NCI-H2029 (cell line): ENCODE measurements at regions not wholly inside any gene's neighbourhood (a gene's known extent, or its start where the extent isn't known, plus 50 kb on each side); places are given as distances from the start of the nearest gene placed in this dataset.

ENCODE experiments used
- DNase-seq: peaks from one replicate; lab custom pipeline; 2025; lab: John Stamatoyannopoulos, UW

DNA sequence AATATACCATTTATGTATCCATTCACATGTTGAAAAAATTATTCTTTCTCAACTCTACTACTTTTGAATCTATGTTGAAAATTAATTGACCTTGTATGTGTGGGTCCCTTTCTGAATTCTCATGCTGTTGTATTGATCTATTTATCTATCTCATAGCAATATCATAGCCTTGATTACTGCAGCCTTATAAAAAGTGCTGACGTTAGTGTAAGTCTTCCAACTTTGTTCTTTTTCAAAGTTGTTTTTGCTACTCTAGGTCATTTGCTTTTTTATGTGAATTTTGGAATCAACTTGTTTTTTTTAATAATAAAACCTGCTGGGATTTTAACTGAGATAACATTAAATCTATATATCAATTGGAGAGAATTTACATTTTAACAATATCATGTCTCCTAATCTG lies 52.2 kb upstream of the PAX3 start:
- DNase-seq, result no peak

DNA sequence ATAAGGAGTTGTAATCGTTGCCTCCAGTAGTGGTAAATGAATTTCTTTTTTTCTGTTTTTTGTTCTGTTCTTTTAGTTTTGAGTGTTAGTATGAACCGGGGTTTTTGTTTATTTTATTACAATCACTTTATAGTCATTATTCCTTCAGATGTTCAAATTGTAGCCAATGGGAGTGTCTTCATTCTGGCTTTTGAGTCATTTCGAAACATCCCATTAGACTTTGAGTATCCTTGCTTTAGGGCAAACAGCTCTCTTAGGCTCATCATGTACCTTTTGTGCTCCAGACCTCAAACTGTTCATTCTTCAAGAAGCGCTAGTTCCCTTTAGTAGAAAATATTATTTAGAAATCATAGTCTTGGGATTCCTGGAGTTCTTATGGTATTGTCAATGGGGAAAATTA lies 54.2 kb upstream of the PAX3 start:
- DNase-seq, result no peak

DNA sequence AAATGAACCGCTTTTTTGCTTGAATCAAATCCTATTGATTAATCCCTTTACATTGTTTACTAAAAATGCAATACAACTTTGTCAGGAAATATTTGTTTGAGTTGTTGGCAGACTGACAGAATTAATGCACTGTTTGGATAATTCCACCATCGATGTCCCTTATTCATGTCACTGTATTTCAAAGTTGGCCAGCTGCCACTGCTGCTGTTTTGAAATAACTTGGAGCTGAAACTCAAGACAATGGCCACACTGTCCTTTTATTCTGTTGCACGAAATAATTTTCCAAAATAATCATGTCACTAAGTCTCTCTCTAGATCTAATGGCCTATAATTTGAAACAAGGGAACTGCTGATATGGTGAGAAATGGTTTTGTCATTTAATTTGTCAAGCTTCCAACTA lies 55.2 kb upstream of the PAX3 start:
- no peak for DNase-seq

DNA sequence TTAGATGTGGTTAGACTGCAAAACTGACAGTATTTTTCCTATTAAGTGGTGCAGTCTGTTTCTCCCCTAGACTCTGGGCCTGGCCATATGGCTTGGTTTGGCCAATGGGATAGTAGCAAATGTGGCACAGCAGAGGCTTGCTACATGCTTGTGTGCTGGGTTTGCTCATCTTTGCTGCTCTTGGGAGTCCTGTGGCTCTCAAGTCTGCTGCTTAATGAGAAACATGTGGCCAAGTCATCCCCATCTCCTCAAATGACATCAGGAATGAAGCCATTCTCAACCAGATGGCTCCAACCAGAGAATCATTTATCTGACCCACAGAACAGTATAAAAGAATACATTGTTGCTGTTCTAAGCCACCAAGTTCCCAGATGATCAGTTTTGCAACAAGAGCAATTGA lies 57.1 kb upstream of the PAX3 start:
- DNase-seq, result no peak

DNA sequence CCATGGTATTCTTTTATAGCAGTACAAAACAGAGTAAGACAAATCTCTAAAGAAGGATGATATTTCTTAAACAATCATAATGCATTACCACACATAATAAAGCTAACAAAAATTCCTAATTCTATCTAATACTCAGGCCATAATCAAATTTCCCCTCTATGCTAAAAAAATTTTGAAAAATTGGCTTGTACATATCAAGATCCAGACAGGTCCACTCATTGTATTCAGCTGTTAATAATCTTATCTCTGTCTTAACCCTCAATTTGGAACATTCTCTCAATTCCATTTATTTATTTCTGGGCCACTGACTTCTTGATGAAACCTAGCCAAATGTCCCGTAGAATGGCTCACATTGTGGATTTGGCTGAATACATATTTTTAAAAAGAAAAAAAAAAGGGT lies 59.1 kb upstream of the PAX3 start:
- DNase-seq, result no peak

DNA sequence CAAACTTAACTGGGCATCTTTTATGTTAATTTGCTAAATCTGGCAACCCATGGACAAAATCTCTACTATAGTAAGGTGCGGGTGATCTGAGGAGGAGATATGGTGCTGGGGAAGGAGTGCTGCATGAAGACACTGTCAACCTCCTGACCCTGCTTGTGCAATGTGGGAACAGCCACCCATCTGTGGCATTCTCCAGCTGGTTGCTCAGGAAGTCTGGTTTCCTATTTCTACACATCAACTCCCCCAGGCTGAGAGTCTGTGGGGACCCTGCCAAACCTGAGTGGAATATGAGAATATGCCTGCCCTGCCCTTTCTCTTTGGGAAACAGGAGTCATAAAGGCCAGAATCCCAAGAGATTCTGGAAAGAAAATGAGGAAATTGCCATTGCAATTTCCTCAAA lies 60.1 kb upstream of the PAX3 start:
- peak; percentile 7 for DNase-seq

DNA sequence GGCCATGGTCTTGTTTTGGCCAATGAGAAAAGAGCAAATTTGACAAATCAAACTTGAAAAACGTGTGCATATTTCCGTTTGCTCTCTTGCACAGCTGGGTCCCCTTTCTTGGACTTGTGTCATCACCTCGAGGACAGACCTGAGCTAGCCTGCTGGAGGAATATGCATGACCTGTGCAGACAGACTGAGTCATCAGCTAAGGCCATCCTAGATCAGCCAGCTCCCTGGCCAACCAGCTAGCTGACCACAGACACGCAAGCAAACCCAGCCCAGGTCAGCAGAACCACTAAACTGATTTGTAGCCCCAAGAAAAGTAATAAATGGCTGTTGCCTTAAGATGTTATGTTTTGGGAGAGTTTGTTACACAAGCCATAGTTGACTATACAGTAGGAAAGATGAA lies 61.3 kb upstream of the PAX3 start:
- DNase-seq, result no peak

DNA sequence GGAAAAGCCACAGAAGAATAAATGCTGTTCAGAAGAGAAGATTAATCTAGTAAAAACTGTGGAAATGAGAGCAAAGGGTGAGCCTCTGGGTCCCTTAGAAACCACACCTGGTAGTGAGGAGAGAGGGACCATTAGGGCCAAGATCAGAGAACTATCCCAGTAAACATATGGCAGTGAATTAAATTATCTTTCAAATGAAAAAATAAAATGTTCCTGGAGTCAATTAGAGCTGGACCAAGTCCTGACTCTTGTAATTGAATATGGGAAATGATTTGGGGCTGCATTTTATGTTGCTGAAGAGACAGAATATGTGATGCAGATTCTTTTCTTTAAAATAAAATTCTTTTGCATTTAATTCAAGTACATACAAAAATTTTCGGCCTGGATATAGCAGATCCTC lies 62.2 kb upstream of the PAX3 start:
- DNase-seq, result no peak

DNA sequence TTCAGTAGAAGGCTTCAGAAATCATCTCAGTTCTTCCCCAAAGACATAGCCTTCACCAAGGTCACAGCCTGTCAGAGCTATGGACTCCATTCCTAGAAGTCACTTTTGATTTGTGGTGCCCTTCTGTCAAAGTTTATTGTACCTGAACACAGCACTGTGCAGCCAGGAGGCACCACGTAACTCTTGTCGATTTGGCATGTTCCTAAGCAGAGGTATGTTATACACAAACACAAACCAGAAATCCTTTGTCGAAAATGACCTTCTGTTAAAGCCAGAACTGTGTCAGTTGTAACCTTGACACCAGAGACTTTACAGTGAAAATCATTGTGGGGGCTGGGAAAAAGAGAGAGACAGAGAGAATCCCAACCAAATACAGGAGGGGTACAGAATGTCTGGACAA lies 62.6 kb upstream of the SGPP2 start:
- DNase-seq, result no peak

DNA sequence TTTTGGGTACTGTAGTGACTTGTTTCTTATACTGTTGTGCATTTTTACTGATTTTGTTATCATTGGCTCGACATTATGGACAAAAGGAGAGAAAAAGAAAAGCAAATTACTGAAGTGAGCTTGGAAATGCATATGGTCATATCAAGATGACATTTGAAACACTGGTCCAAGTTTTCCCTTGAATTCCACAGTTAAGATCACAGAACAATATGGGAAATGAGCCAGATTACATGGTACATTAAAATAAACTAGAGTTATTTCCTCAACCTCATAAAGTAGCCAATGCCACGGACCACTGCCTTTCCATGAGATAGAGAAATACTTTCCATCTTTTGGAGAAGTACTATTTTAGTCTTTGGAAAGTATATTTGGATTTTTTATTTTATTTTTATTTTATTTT lies 62.0 kb upstream of the SGPP2 start:
- DNase-seq, result no peak

DNA sequence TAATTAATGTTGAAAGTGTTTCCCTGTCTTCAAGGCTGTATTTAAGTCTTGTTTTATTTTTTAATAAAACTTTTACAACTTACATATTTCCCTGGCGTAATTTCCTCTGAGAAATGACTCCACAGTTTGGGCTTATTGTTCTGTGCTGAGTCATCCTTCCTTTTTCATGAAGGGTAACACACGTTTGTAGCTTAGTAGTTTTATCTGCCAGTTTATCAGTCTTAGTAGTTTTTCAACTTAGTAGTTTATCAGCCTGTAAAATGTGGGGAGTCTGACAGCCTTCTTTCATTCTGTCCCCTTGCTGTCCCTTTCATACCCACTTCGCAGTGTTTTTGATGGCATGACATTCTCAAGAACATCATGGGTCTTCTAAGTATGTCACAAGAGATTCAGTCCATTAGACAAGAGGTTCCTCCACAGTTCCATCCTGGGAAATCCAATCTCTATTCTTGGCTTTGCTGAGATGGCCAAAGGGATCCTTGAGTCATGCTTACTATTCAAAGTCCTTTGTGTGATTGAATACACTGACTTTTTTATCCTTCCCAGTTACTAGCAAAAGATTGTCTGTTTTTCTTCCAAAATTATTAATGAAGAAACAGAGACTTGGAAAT lies 60.0 kb upstream of the SGPP2 start:
- DNase-seq, result no peak

DNA sequence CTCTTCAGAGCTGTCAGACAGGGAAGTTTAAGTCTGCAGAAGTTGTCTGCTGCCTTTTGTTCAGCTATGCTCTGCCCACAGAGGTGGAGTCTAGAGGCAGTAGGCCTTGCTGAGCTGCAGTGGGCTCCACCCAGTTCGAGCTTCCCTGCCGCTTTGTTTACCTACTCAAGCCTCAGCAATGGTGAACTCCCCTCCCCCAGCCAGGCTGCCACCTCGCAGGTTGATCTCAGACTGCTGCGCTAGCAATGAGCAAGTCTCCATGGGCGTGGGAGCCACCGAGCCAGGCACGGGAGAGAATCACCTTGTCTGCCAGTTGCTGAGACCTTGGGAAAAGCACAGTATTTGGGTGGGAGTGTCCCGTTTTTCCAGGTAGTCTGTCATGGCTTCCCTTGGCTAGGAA lies 56.1 kb upstream of the SGPP2 start:
- DNase-seq, result peak; percentile 17

DNA sequence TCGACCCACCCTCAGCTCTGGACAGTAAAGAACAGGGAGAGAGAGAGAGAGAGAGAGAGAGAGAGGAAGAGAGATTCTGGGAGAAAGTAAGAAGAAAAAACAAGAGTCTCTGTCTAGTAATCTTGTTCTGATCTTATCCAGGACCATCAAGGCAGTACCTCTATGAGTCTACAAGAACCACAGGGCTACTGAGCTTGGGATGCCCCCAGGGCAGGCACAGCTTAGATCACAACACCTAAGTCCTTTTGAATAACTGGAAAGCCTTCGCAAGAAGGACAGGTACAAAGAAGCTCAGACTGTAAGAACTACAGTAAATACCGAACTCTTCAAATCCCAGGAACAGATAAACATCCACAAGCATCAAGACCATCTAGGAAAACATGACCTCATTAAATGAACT lies 51.4 kb upstream of the SGPP2 start:
- no peak for DNase-seq
